ENCODE measurements at regions not wholly inside any gene's neighbourhood (a gene's known extent, or its start where the extent isn't known, plus 50 kb on each side); places are given as distances from the start of the nearest gene placed in this dataset.

DNA sequence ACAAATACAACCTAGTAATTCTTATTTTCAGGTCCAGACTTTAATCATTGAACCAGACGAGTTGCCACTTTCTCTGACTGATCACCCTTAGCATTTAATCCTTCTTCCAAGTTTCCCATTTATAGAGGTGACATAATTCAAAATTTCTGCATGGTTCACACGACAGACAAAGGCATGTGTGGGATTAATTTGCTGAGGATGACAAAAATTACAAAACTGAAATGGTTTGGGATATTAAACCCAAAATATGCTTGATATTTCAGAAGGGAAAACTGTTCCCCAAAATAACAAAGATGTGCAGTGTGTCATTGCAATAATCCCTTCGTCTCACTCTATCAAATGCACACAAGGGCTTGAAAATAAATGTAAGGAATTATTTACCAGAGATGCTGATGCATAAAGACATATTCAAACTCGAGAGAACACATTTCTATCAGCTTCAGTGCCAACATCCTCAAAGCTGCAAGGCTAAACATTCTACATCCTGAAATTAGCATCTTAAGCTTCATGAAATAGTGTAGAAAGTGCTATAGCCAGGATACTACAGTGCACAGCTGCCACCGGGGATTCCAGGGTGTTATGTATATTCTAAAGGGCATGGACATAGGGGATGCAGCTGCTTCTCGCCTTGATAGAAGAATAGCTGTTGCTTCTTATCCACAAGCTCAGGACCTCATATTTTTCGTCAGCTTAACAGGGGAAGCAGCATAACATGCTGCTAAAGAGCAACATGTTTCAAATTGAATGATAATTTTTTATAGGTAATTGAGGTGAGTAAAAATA, 198.7 kb upstream of the SLITRK1 start:
- TF ChIP-seq, protein P1, sequence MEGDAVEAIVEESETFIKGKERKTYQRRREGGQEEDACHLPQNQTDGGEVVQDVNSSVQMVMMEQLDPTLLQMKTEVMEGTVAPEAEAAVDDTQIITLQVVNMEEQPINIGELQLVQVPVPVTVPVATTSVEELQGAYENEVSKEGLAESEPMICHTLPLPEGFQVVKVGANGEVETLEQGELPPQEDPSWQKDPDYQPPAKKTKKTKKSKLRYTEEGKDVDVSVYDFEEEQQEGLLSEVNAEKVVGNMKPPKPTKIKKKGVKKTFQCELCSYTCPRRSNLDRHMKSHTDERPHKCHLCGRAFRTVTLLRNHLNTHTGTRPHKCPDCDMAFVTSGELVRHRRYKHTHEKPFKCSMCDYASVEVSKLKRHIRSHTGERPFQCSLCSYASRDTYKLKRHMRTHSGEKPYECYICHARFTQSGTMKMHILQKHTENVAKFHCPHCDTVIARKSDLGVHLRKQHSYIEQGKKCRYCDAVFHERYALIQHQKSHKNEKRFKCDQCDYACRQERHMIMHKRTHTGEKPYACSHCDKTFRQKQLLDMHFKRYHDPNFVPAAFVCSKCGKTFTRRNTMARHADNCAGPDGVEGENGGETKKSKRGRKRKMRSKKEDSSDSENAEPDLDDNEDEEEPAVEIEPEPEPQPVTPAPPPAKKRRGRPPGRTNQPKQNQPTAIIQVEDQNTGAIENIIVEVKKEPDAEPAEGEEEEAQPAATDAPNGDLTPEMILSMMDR (IDR thresholded peaks at IDR 0.05): no peak
- TF ChIP-seq POLR2A (IDR thresholded peaks at IDR 0.05): no peak
